ENCODE measurements at regions not wholly inside any gene's neighbourhood (a gene's known extent, or its start where the extent isn't known, plus 50 kb on each side); places are given as distances from the start of the nearest gene placed in this dataset.

GRCh38 chr3:87553058-87553457, 276.7 kb upstream of the POU1F1 start:
- TF ChIP-seq CTCF (IDR thresholded peaks at IDR 0.05) (no peak), POLR2A (IDR thresholded peaks at IDR 0.05) (no peak), EP300 (IDR thresholded peaks at IDR 0.05) (no peak)
